HepG2 (cell line): ENCODE measurements at regions not wholly inside any gene's neighbourhood (a gene's known extent, or its start where the extent isn't known, plus 50 kb on each side); places are given as distances from the start of the nearest gene placed in this dataset.
A peak's percentile ranks its signal among the peaks of the same experiment; 100 is the strongest.

ENCODE experiments used
- AHDC1 ChIP-seq: sonication (generic); formaldehyde crosslinking; IDR thresholded peaks from 2 replicates; pipeline ENCODE4 v1.5.1; 2020; ENCODE audit warnings: mild to moderate bottlenecking, missing genetic modification reagents, borderline replicate concordance
- E2F2 ChIP-seq: sonication (generic); formaldehyde crosslinking; IDR thresholded peaks from 2 replicates; pipeline ENCODE4 v1.4.0; 2020; ENCODE audit warnings: missing genetic modification reagents, borderline replicate concordance
- ZNF143 ChIP-seq: sonication (generic); formaldehyde crosslinking; IDR thresholded peaks from 2 replicates; pipeline ENCODE4 v1.4.0; 2020; ENCODE audit warnings: missing genetic modification reagents
- ZNF333 ChIP-seq: sonication (generic); formaldehyde crosslinking; IDR thresholded peaks from 2 replicates; pipeline ENCODE4 v1.4.0; 2020; ENCODE audit warnings: mild to moderate bottlenecking, missing genetic modification reagents, borderline replicate concordance
- TF ChIP-seq, protein P1 (sequence below): sonication (generic); formaldehyde crosslinking; IDR thresholded peaks from 2 replicates; pipeline ENCODE4 v1.4.0; 2020; ENCODE audit warnings: mild to moderate bottlenecking, missing genetic modification reagents

DNA sequence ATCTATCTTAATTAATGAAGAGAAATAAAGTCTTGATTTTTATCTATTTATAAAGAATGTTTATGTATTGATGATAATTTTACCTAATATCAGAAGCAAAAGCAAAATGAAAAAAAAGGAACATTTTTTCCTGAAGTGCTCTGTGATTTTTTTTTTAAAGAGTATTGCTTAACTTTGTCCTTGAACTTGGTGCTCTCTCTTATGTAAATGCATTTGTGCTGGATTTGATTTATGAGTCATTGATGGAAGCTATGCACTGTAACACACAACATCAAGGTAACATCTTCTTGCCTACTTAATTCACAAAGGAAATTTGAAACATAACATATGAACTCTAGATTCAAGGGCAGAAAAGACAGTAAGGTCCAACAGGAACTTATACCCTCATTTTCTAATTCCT, 312.9 kb upstream of the CDH19 start (continued):
- TF ChIP-seq, protein P1, sequence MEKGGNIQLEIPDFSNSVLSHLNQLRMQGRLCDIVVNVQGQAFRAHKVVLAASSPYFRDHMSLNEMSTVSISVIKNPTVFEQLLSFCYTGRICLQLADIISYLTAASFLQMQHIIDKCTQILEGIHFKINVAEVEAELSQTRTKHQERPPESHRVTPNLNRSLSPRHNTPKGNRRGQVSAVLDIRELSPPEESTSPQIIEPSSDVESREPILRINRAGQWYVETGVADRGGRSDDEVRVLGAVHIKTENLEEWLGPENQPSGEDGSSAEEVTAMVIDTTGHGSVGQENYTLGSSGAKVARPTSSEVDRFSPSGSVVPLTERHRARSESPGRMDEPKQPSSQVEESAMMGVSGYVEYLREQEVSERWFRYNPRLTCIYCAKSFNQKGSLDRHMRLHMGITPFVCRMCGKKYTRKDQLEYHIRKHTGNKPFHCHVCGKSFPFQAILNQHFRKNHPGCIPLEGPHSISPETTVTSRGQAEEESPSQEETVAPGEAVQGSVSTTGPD (CRISPR knock-in tag) = no peak
- no peak for TF ChIP-seq E2F2 (CRISPR knock-in tag)
- TF ChIP-seq AHDC1 = peak; percentile 32; the same call in 1 of the 2 replicates
- no peak for TF ChIP-seq ZNF333 (CRISPR knock-in tag)
- TF ChIP-seq ZNF143 = no peak
